DND-41 (cell line): ENCODE measurements at regions not wholly inside any gene's neighbourhood (a gene's known extent, or its start where the extent isn't known, plus 50 kb on each side); places are given as distances from the start of the nearest gene placed in this dataset.

Experiments used
- ATAC-seq: fragments of 200-7000 bp; cut with Tn5 transposase; 3 replicates; pipeline ENCODE4 v1.9.1; 2021; ENCODE audit warnings: low read depth; ENCODE audit not compliant: insufficient read depth
- DNase-seq: peaks from one replicate; pipeline ENCODE4 v3.0.0-alpha.2; 2020
- H2AFZ ChIP-seq: 2 replicates; pipeline ENCODE4 v1.6.0; 2012; ENCODE audit warnings: low read depth, low read length
- H3K27ac ChIP-seq: 2 replicates; pipeline ENCODE4 v1.5.1; 2012; ENCODE audit warnings: low read length, inconsistent platforms
- H3K27me3 ChIP-seq: fragments of 200-600 bp; sonication (generic); 2 replicates; pipeline ENCODE4 v1.6.0; 2012; ENCODE audit warnings: low read length, mild to moderate bottlenecking, inconsistent platforms; ENCODE audit not compliant: insufficient read depth, poor library complexity
- H3K36me3 ChIP-seq: 2 replicates; pipeline ENCODE4 v1.5.1; 2012; ENCODE audit warnings: low read length, inconsistent platforms; ENCODE audit not compliant: insufficient read depth
- H3K4me1 ChIP-seq: 2 replicates; pipeline ENCODE4 v1.5.1; 2012; ENCODE audit warnings: mild to moderate bottlenecking, low read length; ENCODE audit not compliant: insufficient read depth
- H3K4me2 ChIP-seq: 2 replicates; pipeline ENCODE4 v1.6.0; 2012; ENCODE audit warnings: mild to moderate bottlenecking, moderate library complexity, low read length, inconsistent platforms; ENCODE audit not compliant: insufficient read depth
- H3K4me3 ChIP-seq, 2 experiments: fragments of 200-600 bp in 1 of 2; shearing (Covaris generic) in 1 of 2; 2 replicates each; pipeline ENCODE4 v1.5.1; 2012 to 2016; ENCODE audit warnings: inconsistent platforms in 2 of 2, low read length in 2 of 2, mild to moderate bottlenecking in 2 of 2, low read depth in 1 of 2, moderate library complexity in 1 of 2
- H3K79me2 ChIP-seq: 2 replicates; pipeline ENCODE4 v1.6.0; 2012; ENCODE audit warnings: low read length, inconsistent platforms; ENCODE audit not compliant: insufficient read depth
- H3K9ac ChIP-seq: 2 replicates; pipeline ENCODE4 v1.6.0; 2012; ENCODE audit warnings: low read depth, mild to moderate bottlenecking, inconsistent platforms, low read length, moderate library complexity
- H3K9me3 ChIP-seq: 2 replicates; pipeline ENCODE4 v1.5.1; 2012; ENCODE audit warnings: low read length, moderate library complexity, mild to moderate bottlenecking, inconsistent platforms; ENCODE audit not compliant: insufficient read depth, severe bottlenecking
- H4K20me1 ChIP-seq: 2 replicates; pipeline ENCODE4 v1.6.0; 2012; ENCODE audit warnings: low read length; ENCODE audit not compliant: insufficient read depth
- EZH2 ChIP-seq: IDR thresholded peaks from 3 replicates; pipeline ENCODE4 v1.6.1; 2012; ENCODE audit warnings: borderline replicate concordance, low read depth, mild to moderate bottlenecking, moderate library complexity, low read length, inconsistent platforms; ENCODE audit not compliant: severe bottlenecking
- TF ChIP-seq, protein P1 (sequence below): IDR thresholded peaks from 2 replicates; pipeline ENCODE4 v1.5.1; 2012; ENCODE audit warnings: borderline replicate concordance, low read length, moderate library complexity, mild to moderate bottlenecking; ENCODE audit not compliant: poor library complexity, severe bottlenecking; ENCODE audit errors: extremely low read depth

DNA sequence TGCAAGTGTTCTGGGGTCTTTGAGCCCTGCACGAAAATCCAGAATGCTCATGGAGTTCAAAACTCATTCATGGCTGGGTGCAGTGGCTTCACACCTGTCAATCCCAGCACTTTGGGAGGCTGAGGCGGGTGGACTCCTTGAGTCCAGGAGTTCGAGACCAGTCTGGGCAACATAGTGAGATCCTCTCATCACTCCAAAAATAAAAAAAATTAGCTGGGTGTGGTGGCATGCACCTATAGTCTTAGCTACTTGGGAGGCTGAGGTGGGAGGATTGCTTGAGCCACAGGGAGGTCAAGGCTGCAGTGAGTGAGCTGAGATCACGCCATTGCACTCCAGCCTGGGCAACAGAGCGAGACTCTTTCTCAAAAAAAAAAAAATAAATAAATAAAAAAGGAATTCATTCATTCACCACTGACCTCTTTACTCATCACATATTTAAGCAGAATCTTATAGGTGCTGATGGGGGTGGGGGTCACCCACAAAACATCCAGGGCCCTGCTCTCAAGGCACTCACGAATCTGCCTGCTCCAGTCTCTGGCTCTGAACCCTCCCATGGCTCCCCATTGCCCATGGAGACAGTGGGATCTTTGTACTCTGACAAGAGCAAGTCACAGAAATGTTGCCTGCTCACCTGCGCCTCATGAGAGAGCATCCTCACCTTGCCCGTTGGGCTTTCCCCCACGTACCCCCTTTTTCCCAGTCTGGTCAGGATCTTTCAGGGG, 76.7 kb upstream of the IER5L start:
- Histone ChIP-seq H3K4me3 (no peak overlapping the region), H3K4me1 (no peaks in the 10 kb centered on the region), H3K9ac (no peak overlapping the region), H3K36me3 (no peaks in the 10 kb centered on the region), H3K4me2 (no peak overlapping the region), H2AFZ (no peak overlapping the region), H3K27ac (no peak overlapping the region), H3K79me2 (no peaks in the 10 kb centered on the region), H3K27me3 (peaks cover 2% of the 10 kb centered on the region), H4K20me1 (no peaks in the 10 kb centered on the region; the same call in 1 of the 2 replicates), H3K9me3 (no peaks in the 10 kb centered on the region)
- TF ChIP-seq, protein P1, sequence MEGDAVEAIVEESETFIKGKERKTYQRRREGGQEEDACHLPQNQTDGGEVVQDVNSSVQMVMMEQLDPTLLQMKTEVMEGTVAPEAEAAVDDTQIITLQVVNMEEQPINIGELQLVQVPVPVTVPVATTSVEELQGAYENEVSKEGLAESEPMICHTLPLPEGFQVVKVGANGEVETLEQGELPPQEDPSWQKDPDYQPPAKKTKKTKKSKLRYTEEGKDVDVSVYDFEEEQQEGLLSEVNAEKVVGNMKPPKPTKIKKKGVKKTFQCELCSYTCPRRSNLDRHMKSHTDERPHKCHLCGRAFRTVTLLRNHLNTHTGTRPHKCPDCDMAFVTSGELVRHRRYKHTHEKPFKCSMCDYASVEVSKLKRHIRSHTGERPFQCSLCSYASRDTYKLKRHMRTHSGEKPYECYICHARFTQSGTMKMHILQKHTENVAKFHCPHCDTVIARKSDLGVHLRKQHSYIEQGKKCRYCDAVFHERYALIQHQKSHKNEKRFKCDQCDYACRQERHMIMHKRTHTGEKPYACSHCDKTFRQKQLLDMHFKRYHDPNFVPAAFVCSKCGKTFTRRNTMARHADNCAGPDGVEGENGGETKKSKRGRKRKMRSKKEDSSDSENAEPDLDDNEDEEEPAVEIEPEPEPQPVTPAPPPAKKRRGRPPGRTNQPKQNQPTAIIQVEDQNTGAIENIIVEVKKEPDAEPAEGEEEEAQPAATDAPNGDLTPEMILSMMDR: no peak
- no peak for TF ChIP-seq EZH2
- DNase-seq (no peak), ATAC-seq (no peak)

GRCh38 chr9:129253803-129254381, 75.8 kb upstream of the IER5L start:
- Histone ChIP-seq H3K27ac (no peak overlapping the region), H3K4me3 (no peak overlapping the region), H3K9ac (no peak overlapping the region), H3K4me2 (no peak overlapping the region), H3K9me3 (no peaks in the 10 kb centered on the region), H3K36me3 (no peaks in the 10 kb centered on the region), H4K20me1 (no peaks in the 10 kb centered on the region), H3K27me3 (peaks cover 4% of the 10 kb centered on the region), H3K79me2 (no peaks in the 10 kb centered on the region), H2AFZ (no peak overlapping the region), H3K4me1 (no peaks in the 10 kb centered on the region)
- DNase-seq (no peak), ATAC-seq (no peak)
- TF ChIP-seq, protein P1: no peak
- TF ChIP-seq EZH2: no peak

DNA sequence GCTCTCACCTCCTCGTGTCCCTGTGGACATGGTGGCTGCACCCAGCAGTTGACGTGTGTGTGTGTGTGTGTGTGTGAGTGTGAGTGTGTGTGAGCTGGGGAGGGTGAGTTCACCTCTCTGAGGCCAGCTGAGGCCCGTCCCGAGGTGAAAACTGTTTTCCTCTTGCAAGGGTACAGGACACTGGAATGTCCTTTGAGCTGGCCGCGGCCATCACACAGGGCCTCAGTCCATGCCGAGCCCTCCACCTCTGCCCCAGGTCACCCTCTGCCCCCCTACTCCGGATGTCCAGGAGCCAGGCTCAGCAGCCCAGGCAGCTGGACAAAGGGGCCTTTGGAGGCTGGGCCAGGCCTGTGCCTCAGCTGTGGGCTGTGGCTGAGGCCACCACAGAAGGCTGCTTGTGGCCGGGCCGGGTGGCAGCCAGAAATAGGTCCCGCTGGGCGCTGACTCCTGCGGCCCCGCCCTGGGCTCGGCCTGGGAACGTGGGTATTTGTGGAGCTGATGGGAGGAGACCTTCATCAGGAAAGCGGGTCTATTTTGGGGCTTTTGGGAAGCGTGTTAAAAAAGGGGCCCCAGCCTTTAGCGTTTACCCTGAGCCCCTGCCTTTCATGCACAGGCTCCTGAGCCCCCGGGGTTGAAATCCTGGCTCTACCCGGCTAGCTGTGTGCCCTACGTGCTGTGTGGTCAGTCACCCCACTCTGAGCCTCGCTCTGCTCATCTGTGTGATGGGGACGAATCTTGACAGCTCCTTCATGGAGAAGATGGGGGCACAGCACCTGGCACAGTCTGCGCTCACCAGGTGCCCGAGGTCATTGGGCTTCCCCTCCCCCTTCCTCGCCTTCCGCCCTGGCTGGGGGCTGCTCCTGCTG, 75.1 kb upstream of the IER5L start:
- Histone ChIP-seq H3K4me1 (no peaks in the 10 kb centered on the region), H3K27ac (no peak overlapping the region), H4K20me1 (no peaks in the 10 kb centered on the region), H2AFZ (no peak overlapping the region), H3K79me2 (no peaks in the 10 kb centered on the region), H3K9me3 (no peaks in the 10 kb centered on the region), H3K4me2 (no peak overlapping the region), H3K9ac (no peak overlapping the region), H3K4me3 (no peak overlapping the region), H3K27me3 (peaks cover 4% of the 10 kb centered on the region), H3K36me3 (no peaks in the 10 kb centered on the region)
- DNase-seq (no peak), ATAC-seq (no peak)
- no peak for TF ChIP-seq EZH2
- TF ChIP-seq, protein P1: no peak
